ENCODE measurements at regions not wholly inside any gene's neighbourhood (a gene's known extent, or its start where the extent isn't known, plus 50 kb on each side); places are given as distances from the start of the nearest gene placed in this dataset.
"Not testable (repeated sequence)": the region's sequence is repeated elsewhere in the genome, so short reads cannot be mapped to it uniquely, and the experiment has no call there.

DNA sequence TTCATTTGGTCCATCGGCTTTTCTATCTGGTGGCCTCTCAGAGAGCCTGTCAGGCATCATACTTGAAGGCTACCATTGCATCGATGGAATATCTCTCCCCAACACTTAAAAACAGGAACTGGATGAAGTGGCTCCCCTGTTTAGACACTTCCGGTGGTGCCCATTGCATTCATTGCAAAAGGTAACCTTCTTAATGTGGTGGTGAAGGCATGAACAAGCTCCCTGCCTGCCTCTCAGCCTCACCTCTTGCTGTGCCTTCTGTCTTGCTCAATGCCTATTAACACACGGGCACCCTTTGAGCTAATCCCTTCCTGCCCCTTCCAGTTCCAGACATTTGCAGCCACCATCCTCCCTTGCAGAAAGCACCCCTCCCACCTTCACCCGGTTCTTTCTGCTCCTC, 233.1 kb upstream of the MSX2 start:
- Mint-ChIP-seq H3K36me3 (ENCODE audit: low read depth) (no peaks in the 10 kb centered on the region), H3K9me3 (no peaks in the 10 kb centered on the region), H3K27me3 (peaks cover 3% of the 10 kb centered on the region), H3K4me3 (no peak overlapping the region), H3K27ac (no peak overlapping the region), H3K4me1 (ENCODE audit: low read depth) (no peaks in the 10 kb centered on the region)
- intact Hi-C loops (cut with micrococcal nuclease) = no loop called here

- intact Hi-C loops (cut with micrococcal nuclease) = no loop called here
- Mint-ChIP-seq H3K4me1 (ENCODE audit: low read depth) (no peaks in the 10 kb centered on the region), H3K4me3 (no peak overlapping the region), H3K36me3 (ENCODE audit: low read depth) (no peaks in the 10 kb centered on the region), H3K27me3 (peaks cover 2% of the 10 kb centered on the region), H3K9me3 (no peaks in the 10 kb centered on the region), H3K27ac (no peak overlapping the region)
Measured at GRCh38 chr5:174491761-174492350, 232.5 kb upstream of the MSX2 start.

- no peak overlapping the region for H3K4me3 Mint-ChIP-seq
- H3K27ac Mint-ChIP-seq = no peak overlapping the region
- no peaks in the 10 kb centered on the region for H3K4me1 Mint-ChIP-seq (ENCODE audit: low read depth)
- H3K9me3 Mint-ChIP-seq = peaks cover 11% of the 10 kb centered on the region
- no peaks in the 10 kb centered on the region for H3K27me3 Mint-ChIP-seq
- H3K36me3 Mint-ChIP-seq (ENCODE audit: low read depth) = no peaks in the 10 kb centered on the region
- intact Hi-C loops (cut with micrococcal nuclease) = no loop called here
Measured at GRCh38 chr5:174493530-174493929, 230.9 kb upstream of the MSX2 start.

DNA sequence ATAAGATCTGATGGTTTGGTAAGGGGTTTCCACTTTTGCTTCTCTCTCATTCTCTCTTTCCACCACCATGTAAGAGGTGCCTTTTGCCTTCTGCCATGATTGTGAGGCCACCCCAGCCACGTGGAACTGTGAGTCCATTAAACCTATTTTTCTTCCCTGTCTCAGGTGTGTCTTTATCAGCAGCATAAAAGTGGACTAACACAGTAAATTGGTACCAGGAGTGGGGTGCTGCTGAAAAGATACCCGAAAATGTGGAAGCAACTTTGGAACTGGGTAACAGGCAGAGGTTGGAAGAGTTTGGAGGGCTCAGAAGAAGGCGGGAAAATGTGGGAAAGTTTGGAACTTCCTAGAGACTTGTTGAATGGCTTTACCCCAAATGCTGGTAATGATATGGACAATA, 226.4 kb upstream of the MSX2 start:
- intact Hi-C loops (cut with micrococcal nuclease); H3K27me3 Mint-ChIP-seq; H3K4me3 Mint-ChIP-seq; H3K4me1 Mint-ChIP-seq (ENCODE audit: low read depth); H3K36me3 Mint-ChIP-seq (ENCODE audit: low read depth); H3K27ac Mint-ChIP-seq: not testable (repeated sequence)
- H3K9me3 Mint-ChIP-seq = peaks cover 31% of the 10 kb centered on the region

- H3K36me3 Mint-ChIP-seq (ENCODE audit: low read depth); H3K4me3 Mint-ChIP-seq; intact Hi-C loops (cut with micrococcal nuclease); H3K27ac Mint-ChIP-seq; H3K27me3 Mint-ChIP-seq; H3K4me1 Mint-ChIP-seq (ENCODE audit: low read depth): not testable (repeated sequence)
- peaks cover 31% of the 10 kb centered on the region for H3K9me3 Mint-ChIP-seq
Measured at GRCh38 chr5:174498575-174498974, 225.8 kb upstream of the MSX2 start.

- Mint-ChIP-seq H3K4me1 (ENCODE audit: low read depth) (peaks cover 5% of the 10 kb centered on the region), H3K27ac (no peak overlapping the region), H3K36me3 (ENCODE audit: low read depth) (no peaks in the 10 kb centered on the region), H3K4me3 (no peak overlapping the region), H3K27me3 (no peaks in the 10 kb centered on the region), H3K9me3 (peaks cover 31% of the 10 kb centered on the region)
- intact Hi-C loops (cut with micrococcal nuclease) = no loop called here
Measured at GRCh38 chr5:174500636-174501035, 223.7 kb upstream of the MSX2 start.

GRCh38 chr5:174501461-174502069, 222.8 kb upstream of the MSX2 start:
- H3K36me3 Mint-ChIP-seq (ENCODE audit: low read depth) = no peaks in the 10 kb centered on the region
- intact Hi-C loops (cut with micrococcal nuclease) = no loop called here
- no peak overlapping the region for H3K27ac Mint-ChIP-seq
- peaks cover 31% of the 10 kb centered on the region for H3K9me3 Mint-ChIP-seq
- peaks cover 5% of the 10 kb centered on the region for H3K4me1 Mint-ChIP-seq (ENCODE audit: low read depth)
- no peak overlapping the region for H3K4me3 Mint-ChIP-seq
- no peaks in the 10 kb centered on the region for H3K27me3 Mint-ChIP-seq

- H3K27ac Mint-ChIP-seq = no peak overlapping the region
- H3K4me1 Mint-ChIP-seq (ENCODE audit: low read depth) = peaks cover 5% of the 10 kb centered on the region
- intact Hi-C loops (cut with micrococcal nuclease) = no loop called here
- peaks cover 24% of the 10 kb centered on the region for H3K9me3 Mint-ChIP-seq
- no peak overlapping the region for H3K4me3 Mint-ChIP-seq
- H3K36me3 Mint-ChIP-seq (ENCODE audit: low read depth) = no peaks in the 10 kb centered on the region
- peaks cover 2% of the 10 kb centered on the region for H3K27me3 Mint-ChIP-seq
Measured at GRCh38 chr5:174503086-174503460, 221.3 kb upstream of the MSX2 start.

DNA sequence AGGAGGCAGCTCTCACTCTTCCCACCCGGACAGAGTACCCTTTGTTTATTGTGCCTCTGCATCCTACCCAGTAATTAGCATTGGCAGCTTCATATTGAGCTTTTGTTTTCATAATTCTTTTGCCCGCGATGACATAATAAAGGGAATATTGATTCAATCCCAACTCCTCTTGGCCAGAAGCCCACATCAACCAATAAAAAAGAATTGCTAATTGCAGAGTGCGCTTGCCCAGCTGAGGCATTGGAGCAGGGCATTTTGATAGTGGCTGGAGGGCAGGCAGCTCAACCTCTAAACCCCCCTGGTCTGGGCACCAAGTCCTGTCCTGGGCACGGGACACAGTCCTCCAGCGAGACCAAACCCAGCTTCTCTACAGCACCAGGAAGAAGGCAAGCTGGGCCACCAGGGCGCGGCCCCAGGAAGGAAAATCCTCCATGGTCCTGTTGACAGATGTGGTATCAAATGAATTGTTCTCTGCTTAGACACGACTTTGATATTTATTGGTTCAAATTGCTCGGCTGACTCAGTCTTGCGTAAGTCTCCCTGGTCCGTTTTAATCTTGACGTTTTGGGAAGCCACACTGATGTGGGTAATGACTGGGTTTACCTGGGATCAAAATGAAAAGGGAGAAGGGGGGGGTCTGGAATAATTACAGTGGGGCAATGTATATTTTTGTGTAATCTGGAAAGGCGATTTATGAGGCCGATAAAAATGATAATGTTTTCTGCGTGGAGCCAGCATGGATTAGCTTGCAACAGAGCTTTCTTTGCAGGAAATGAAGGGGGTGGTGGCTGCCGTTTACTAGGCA, 220.7 kb upstream of the MSX2 start:
- no peak overlapping the region for H3K4me3 Mint-ChIP-seq
- peaks cover 2% of the 10 kb centered on the region for H3K27me3 Mint-ChIP-seq
- intact Hi-C loops (cut with micrococcal nuclease) = no loop called here
- peaks cover 5% of the 10 kb centered on the region for H3K4me1 Mint-ChIP-seq (ENCODE audit: low read depth)
- H3K36me3 Mint-ChIP-seq (ENCODE audit: low read depth) = no peaks in the 10 kb centered on the region
- peaks cover 18% of the 10 kb centered on the region for H3K9me3 Mint-ChIP-seq
- H3K27ac Mint-ChIP-seq = no peak overlapping the region

DNA sequence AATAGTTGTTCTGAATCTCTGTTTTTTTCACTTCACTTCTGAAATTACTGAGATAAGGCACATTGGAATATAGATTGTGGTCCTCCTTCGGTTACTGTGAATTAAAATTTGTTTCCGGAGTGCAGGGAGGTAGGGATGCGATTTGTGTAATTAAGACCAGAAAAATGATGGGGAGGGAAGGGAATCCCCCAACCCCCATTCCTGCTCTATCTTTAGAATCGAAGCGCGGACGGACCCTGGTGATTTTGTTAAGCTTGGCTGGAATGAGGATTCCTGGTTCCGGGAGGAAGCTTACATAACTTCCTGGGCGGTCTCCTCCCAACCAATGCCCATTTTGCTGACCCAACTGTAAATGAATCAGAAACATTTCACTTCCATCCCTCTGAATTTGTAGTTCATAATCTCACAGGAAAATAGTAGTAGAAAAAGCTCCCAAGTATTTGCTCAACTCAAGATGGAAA, 220.1 kb upstream of the MSX2 start:
- Mint-ChIP-seq H3K36me3 (ENCODE audit: low read depth) (no peaks in the 10 kb centered on the region), H3K4me3 (no peak overlapping the region), H3K27me3 (peaks cover 2% of the 10 kb centered on the region)

GRCh38 chr5:174505621-174506020, 218.8 kb upstream of the MSX2 start:
- Mint-ChIP-seq H3K36me3 (ENCODE audit: low read depth) (no peaks in the 10 kb centered on the region), H3K9me3 (peaks cover under 1% of the 10 kb centered on the region), H3K27ac (no peak overlapping the region), H3K4me3 (no peak overlapping the region), H3K27me3 (peaks cover 2% of the 10 kb centered on the region), H3K4me1 (ENCODE audit: low read depth) (peaks cover 5% of the 10 kb centered on the region)
- intact Hi-C loops (cut with micrococcal nuclease) = no loop called here

More for the DNA sequence above, 220.1 kb upstream of the MSX2 start:
- peaks cover 5% of the 10 kb centered on the region for H3K4me1 Mint-ChIP-seq (ENCODE audit: low read depth)
- peaks cover 13% of the 10 kb centered on the region for H3K9me3 Mint-ChIP-seq
- no peak overlapping the region for H3K27ac Mint-ChIP-seq
- intact Hi-C loops (cut with micrococcal nuclease) = no loop called here

DNA sequence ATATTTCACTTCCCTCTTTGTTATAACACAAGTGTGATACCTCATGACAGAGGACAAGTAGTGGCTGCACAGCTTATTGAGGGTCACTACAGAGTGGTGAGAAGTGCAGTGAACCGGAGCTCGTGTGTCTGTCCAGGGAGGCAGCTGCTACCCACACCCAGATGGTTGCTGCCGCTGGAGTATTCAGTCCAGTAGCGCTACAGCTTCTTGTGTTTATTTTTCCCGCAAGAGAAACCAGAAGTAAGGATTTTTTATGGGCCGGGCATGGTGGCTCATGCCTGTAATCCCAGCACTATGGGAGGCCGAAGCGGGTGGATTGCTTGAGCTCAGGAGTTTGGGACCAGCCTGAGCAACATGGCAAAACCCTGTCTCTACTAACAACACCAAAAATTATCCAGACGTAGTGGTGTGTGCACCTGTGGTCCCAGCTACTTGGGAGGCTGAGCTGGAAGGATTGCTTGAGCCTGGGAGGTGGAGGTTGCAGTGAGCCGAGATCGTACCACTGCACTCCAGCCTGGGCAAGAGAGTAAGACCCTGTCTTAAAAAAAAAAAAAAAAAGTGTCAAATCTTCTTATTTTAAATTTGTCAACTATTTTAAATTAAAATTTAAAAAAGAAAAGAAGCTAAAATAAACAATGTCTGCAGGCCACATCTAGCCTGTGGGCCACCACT, 213.5 kb upstream of the MSX2 start:
- intact Hi-C loops (cut with micrococcal nuclease); H3K9me3 Mint-ChIP-seq; H3K4me1 Mint-ChIP-seq (ENCODE audit: low read depth); H3K36me3 Mint-ChIP-seq (ENCODE audit: low read depth); H3K27ac Mint-ChIP-seq; H3K4me3 Mint-ChIP-seq; H3K27me3 Mint-ChIP-seq: not testable (repeated sequence)

GRCh38 chr5:174511714-174512253, 212.6 kb upstream of the MSX2 start:
- Mint-ChIP-seq H3K27ac (no peak overlapping the region), H3K9me3 (no peaks in the 10 kb centered on the region), H3K27me3 (peaks cover 2% of the 10 kb centered on the region), H3K4me1 (ENCODE audit: low read depth) (no peaks in the 10 kb centered on the region), H3K36me3 (ENCODE audit: low read depth) (no peaks in the 10 kb centered on the region), H3K4me3 (no peak overlapping the region)
- intact Hi-C loops (cut with micrococcal nuclease) = no loop called here

- Mint-ChIP-seq H3K27ac (no peak overlapping the region), H3K9me3 (no peaks in the 10 kb centered on the region), H3K4me1 (ENCODE audit: low read depth) (no peaks in the 10 kb centered on the region), H3K36me3 (ENCODE audit: low read depth) (no peaks in the 10 kb centered on the region), H3K27me3 (peaks cover 4% of the 10 kb centered on the region), H3K4me3 (no peak overlapping the region)
- intact Hi-C loops (cut with micrococcal nuclease) = no loop called here
Measured at GRCh38 chr5:174514325-174514724, 210.1 kb upstream of the MSX2 start.

Data from dendritic cell treated with granulocyte-macrophage colony-stimulating factor and Interleukin-4, amounts not matched to agents 40 ng/mL and 50 ng/mL, for 4 days (primary cell).